ENCODE measurements at regions not wholly inside any gene's neighbourhood (a gene's known extent, or its start where the extent isn't known, plus 50 kb on each side); places are given as distances from the start of the nearest gene placed in this dataset.

DNA sequence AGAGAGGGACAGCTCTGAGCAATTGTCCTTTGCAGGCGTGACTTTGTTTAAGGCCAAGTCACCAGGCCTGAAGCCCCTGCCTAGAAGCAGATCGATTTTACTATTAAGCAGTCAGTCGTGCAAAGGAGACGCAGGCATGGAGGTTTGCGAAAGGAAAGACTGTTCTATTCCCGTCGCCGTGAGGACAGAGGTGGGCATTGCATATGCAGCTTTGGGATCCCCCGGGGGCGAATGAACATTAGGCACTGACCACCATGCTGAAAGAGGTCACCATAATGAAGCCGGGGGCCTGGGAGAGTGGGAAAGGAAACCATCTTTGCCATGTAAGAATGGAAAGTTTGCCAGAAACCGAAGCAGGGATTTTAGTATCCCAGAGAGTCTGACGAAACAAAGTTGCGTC lies 231.6 kb downstream of the BCL11A start (continued):
- TF ChIP-seq NFE2L2 (conservative IDR thresholded peaks at IDR 0.05; ENCODE audit: low read length) (no peak), ELK1 (IDR thresholded peaks at IDR 0.05; ENCODE audit: low read depth, low read length) (no peak)

- POLR2A ChIA-PET, result interaction anchor here (0.8 kb wide), 1 partner anchor 19 kb away, joined by 3 read pairs; no protein-coding TSS in a partner anchor
- Histone ChIP-seq H3K4me2 (no peak overlapping the region), H3K27ac (no peak overlapping the region), H3K9me3 (no peaks in the 10 kb centered on the region), H3K4me3 (no peak overlapping the region), H3K4me1 (no peaks in the 10 kb centered on the region)
- DNase-seq (ENCODE audit: low read depth in 1 of 2, low spot score in 1 of 2) (no peak), ATAC-seq (no peak), FAIRE-seq (no peak)
- CTCF ChIA-PET, result no interaction called here
- TF ChIP-seq BHLHE40 (IDR thresholded peaks at IDR 0.05; ENCODE audit: low read depth, low read length) (no peak), CHD4 (IDR thresholded peaks at IDR 0.05; ENCODE audit: borderline replicate concordance) (no peak), POLR2AphosphoS2 (conservative IDR thresholded peaks at IDR 0.05; ENCODE audit: low read length) (no peak), TP53 (CRISPR knock-in tag; IDR thresholded peaks at IDR 0.05) (no peak), ESRRA (IDR thresholded peaks at IDR 0.05; ENCODE audit: borderline replicate concordance, low read length) (no peak), JUNB (IDR thresholded peaks at IDR 0.05) (no peak), RAD21 (conservative IDR thresholded peaks at IDR 0.05 in 1 of 2, IDR thresholded peaks at IDR 0.05 in 1 of 2) (no peak), CBX2 (IDR thresholded peaks at IDR 0.05; ENCODE audit: borderline replicate concordance, low read depth) (no peak), FOSL2 (IDR thresholded peaks at IDR 0.05) (no peak), FOSL2 (CRISPR knock-in tag; IDR thresholded peaks at IDR 0.05) (no peak), SREBF2 (IDR thresholded peaks at IDR 0.05) (no peak), FOSB (CRISPR knock-in tag; IDR thresholded peaks at IDR 0.05) (no peak), EP300 (IDR thresholded peaks at IDR 0.05) (no peak), HDAC2 (IDR thresholded peaks at IDR 0.05) (no peak), EHF (CRISPR knock-in tag; IDR thresholded peaks at IDR 0.05) (no peak), FOXS1 (CRISPR knock-in tag; IDR thresholded peaks at IDR 0.05) (no peak), E2F6 (IDR thresholded peaks at IDR 0.05; ENCODE audit: borderline replicate concordance, low read depth) (no peak), ELK1 (IDR thresholded peaks at IDR 0.05; ENCODE audit: low read depth, low read length) (no peak), JUN (IDR thresholded peaks at IDR 0.05) (no peak)
- TF ChIP-seq, protein P1, sequence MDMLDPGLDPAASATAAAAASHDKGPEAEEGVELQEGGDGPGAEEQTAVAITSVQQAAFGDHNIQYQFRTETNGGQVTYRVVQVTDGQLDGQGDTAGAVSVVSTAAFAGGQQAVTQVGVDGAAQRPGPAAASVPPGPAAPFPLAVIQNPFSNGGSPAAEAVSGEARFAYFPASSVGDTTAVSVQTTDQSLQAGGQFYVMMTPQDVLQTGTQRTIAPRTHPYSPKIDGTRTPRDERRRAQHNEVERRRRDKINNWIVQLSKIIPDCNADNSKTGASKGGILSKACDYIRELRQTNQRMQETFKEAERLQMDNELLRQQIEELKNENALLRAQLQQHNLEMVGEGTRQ (IDR thresholded peaks at IDR 0.05), result no peak
- 60% methylated on average over 5 of the region's 5 CpGs for WGBS (ENCODE audit: missing lambda C conversion rate)
These were observed 232.7 kb downstream of the BCL11A start for GRCh38 chr2:60320724-60321123.

GRCh38 chr2:60319031-60319547 lies 234.4 kb downstream of the BCL11A start:
- ATAC-seq, result peak in 1 of 2 experiments; percentile 21; a peak in 3 of 6 replicates
- no peak for TF ChIP-seq GATA3 (IDR thresholded peaks at IDR 0.05; ENCODE audit: borderline replicate concordance)
- no peak for TF ChIP-seq RNF2 (IDR thresholded peaks at IDR 0.05; ENCODE audit: borderline replicate concordance, low read depth)
- TF ChIP-seq FOSB (CRISPR knock-in tag; IDR thresholded peaks at IDR 0.05), result no peak
- no peak for TF ChIP-seq CEBPB (IDR thresholded peaks at IDR 0.05)
- TF ChIP-seq BCL3 (IDR thresholded peaks at IDR 0.05), result no peak
- no peak for TF ChIP-seq CBX2 (IDR thresholded peaks at IDR 0.05; ENCODE audit: borderline replicate concordance, low read depth)
- TF ChIP-seq ZFP36 (IDR thresholded peaks at IDR 0.05; ENCODE audit: borderline replicate concordance, partially characterized antibody), result no peak
- TF ChIP-seq CBX8 (IDR thresholded peaks at IDR 0.05), result no peak
- TF ChIP-seq CTCF (IDR thresholded peaks at IDR 0.05), result no peak
- TF ChIP-seq EHF (CRISPR knock-in tag; IDR thresholded peaks at IDR 0.05), result no peak
- no peak for TF ChIP-seq HDAC2 (IDR thresholded peaks at IDR 0.05)
- TF ChIP-seq, protein P1 (IDR thresholded peaks at IDR 0.05), result no peak
- no peak for TF ChIP-seq CHD2 (IDR thresholded peaks at IDR 0.05; ENCODE audit: low read length, partially characterized antibody)

More at GRCh38 chr2:60319031-60319547, 234.4 kb downstream of the BCL11A start:
- ChIA-PET POLR2A (no interaction called here), CTCF (no interaction called here)
- DNase-seq (ENCODE audit: low read depth in 1 of 2, low spot score in 1 of 2), result no peak
- Histone ChIP-seq H3K27ac (no peak overlapping the region), H3K4me2 (no peak overlapping the region), H3K4me1 (no peaks in the 10 kb centered on the region), H3K4me3 (no peak overlapping the region), H3K9me3 (no peaks in the 10 kb centered on the region)
- 0% methylated on average over 3 of the region's 3 CpGs for WGBS (ENCODE audit: missing lambda C conversion rate)
- no peak for FAIRE-seq

All from A549 (cell line).